Adrenal gland (tissue), 9 donors: ENCODE measurements at regions not wholly inside any gene's neighbourhood (a gene's known extent, or its start where the extent isn't known, plus 50 kb on each side); places are given as distances from the start of the nearest gene placed in this dataset.

Source experiments
- DNase-seq, 7 donors: peaks; one replicate each; pipeline ENCODE4 v3.0.0-alpha.2; 2019 to 2020
- H3K27ac ChIP-seq, 5 donors: fragments of 200-600 bp; sonication (generic) in 4 of 5; 1 replicate in 3 of 5; 2 replicates in 2 of 5; pipeline versions ENCODE4 v1.5.1 to v1.8.0; 2016 to 2020; ENCODE audit warnings: mild to moderate bottlenecking in 1 of 5
- H3K27me3 ChIP-seq: fragments of 200-600 bp; 2 replicates; pipeline ENCODE4 v1.8.0; 2021
- H3K36me3 ChIP-seq, 2 donors: fragments of 200-600 bp; replicated peaks in 1 of 2; 1 replicate in 1 of 2; 2 replicates in 1 of 2; pipeline versions ENCODE4 v1.5.1 to v1.8.0; 2018 to 2022
- H3K4me1 ChIP-seq, 2 donors: fragments of 200-600 bp; replicated peaks in 1 of 2; 1 replicate in 1 of 2; 2 replicates in 1 of 2; pipeline versions ENCODE4 v1.5.1 to v1.8.0; 2018 to 2021
- H3K4me3 ChIP-seq, 4 donors: fragments of 200-600 bp; sonication (generic) in 3 of 4; one replicate each; pipeline ENCODE4 v1.5.1; 2016 to 2018
- H3K9me3 ChIP-seq, 3 donors: fragments of 200-600 bp; sonication (generic) in 1 of 3; replicated peaks in 1 of 3; 1 replicate in 2 of 3; 2 replicates in 1 of 3; pipeline versions ENCODE4 v1.5.1 to v1.8.0; 2016 to 2021
- CTCF ChIP-seq, 6 experiments: fragments of 450-650 bp in 4 of 6; fragments of 200-600 bp in 2 of 6; sonication (generic) in 1 of 6; IDR thresholded peaks; 1 replicate in 5 of 6; 2 replicates in 1 of 6; pipeline versions ENCODE4 v1.5.1 to v1.8.0; 2016 to 2021; ENCODE audit warnings: antibody characterized with exemption in 6 of 6, mild to moderate bottlenecking in 2 of 6, moderate library complexity in 1 of 6
- POLR2A ChIP-seq, 2 donors: fragments of 450-650 bp; IDR thresholded peaks; one replicate each; pipeline ENCODE4 v1.6.1; 2017; ENCODE audit warnings: antibody characterized with exemption in 2 of 2, mild to moderate bottlenecking in 2 of 2, moderate library complexity in 1 of 2
- WGBS, 4 donors: extraction: QIAGEN DNeasy Blood & Tissue Kit in 2 of 4; methylation state at CpG; one replicate each; pipeline versions ENCODE4 v1.1.5 to v1.1.7; 2013 to 2017; 5-methylcytosine and 5-hydroxymethylcytosine counted together
- intact Hi-C, 2 donors: fragments of 100-400 bp; cut with DNase I; formaldehyde crosslinking; loops; one replicate each; pipeline versions ENCODE4 v1.14.1 to v1.15.0; 2022 to 2023
- donor health status: healthy with polysubstance abuse.
- donor health status: Bipolar disorder and iron deficiency.
- donor health status: DM: yes; HTN: yes; CAD: no.
- donor health status: DM: no; HTN: no; CAD: no.
- donor health status: DM: no; HTN: no; CAD: no.

- H3K36me3 ChIP-seq = no peaks in the 10 kb centered on the region
- TF ChIP-seq POLR2A (IDR thresholded peaks at IDR 0.05) = no peak
- no peak for TF ChIP-seq CTCF (IDR thresholded peaks at IDR 0.05)
- no peak for DNase-seq
- no peaks in the 10 kb centered on the region for H3K9me3 ChIP-seq
- H3K4me3 ChIP-seq = no peak overlapping the region
- H3K27ac ChIP-seq = no peak overlapping the region
- 45 to 66% (median 58%) methylated on average over 3 of the region's 3 CpGs for WGBS, 4 donors
- H3K27me3 ChIP-seq = no peaks in the 10 kb centered on the region
- intact Hi-C loops = no loop called here
- H3K4me1 ChIP-seq = no peaks in the 10 kb centered on the region
Measured at GRCh38 chr13:107843681-107844080, 371.7 kb downstream of the LIG4 start.

GRCh38 chr13:107843281-107843680, 372.1 kb downstream of the LIG4 start:
- no peak overlapping the region for H3K4me3 ChIP-seq
- intact Hi-C loops = no loop called here
- TF ChIP-seq CTCF (IDR thresholded peaks at IDR 0.05) = no peak
- no peak for TF ChIP-seq POLR2A (IDR thresholded peaks at IDR 0.05)
- no peaks in the 10 kb centered on the region for H3K9me3 ChIP-seq
- no peaks in the 10 kb centered on the region for H3K27me3 ChIP-seq
- no peaks in the 10 kb centered on the region for H3K36me3 ChIP-seq
- no peak for DNase-seq
- 65 to 73% (median 66%) methylated on average over 4 of the region's 4 CpGs for WGBS, 4 donors
- no peak overlapping the region for H3K27ac ChIP-seq
- no peaks in the 10 kb centered on the region for H3K4me1 ChIP-seq

- TF ChIP-seq CTCF (IDR thresholded peaks at IDR 0.05) (no peak), POLR2A (IDR thresholded peaks at IDR 0.05) (no peak)
- Histone ChIP-seq H3K4me1 (no peaks in the 10 kb centered on the region), H3K36me3 (no peaks in the 10 kb centered on the region), H3K27ac (no peak overlapping the region), H3K4me3 (no peak overlapping the region), H3K27me3 (no peaks in the 10 kb centered on the region), H3K9me3 (no peaks in the 10 kb centered on the region)
- intact Hi-C loops = no loop called here
- WGBS, 4 donors = 29 to 35% (median 32%) methylated on average over 3 of the region's 3 CpGs
- DNase-seq = no peak
Measured at GRCh38 chr13:107842562-107843180, 372.7 kb downstream of the LIG4 start.

- Histone ChIP-seq H3K36me3 (no peaks in the 10 kb centered on the region), H3K27me3 (no peaks in the 10 kb centered on the region), H3K9me3 (no peaks in the 10 kb centered on the region), H3K27ac (no peak overlapping the region), H3K4me1 (no peaks in the 10 kb centered on the region), H3K4me3 (no peak overlapping the region)
- TF ChIP-seq CTCF (IDR thresholded peaks at IDR 0.05) (no peak), POLR2A (IDR thresholded peaks at IDR 0.05) (no peak)
- DNase-seq = no peak
- intact Hi-C loops = no loop called here
- 58 to 81% (median 68%) methylated on average over 3 of the region's 3 CpGs for WGBS, 4 donors
Measured at GRCh38 chr13:107838588-107839161, 376.7 kb downstream of the LIG4 start.
